ENCODE measurements at regions not wholly inside any gene's neighbourhood (a gene's known extent, or its start where the extent isn't known, plus 50 kb on each side); places are given as distances from the start of the nearest gene placed in this dataset.
A peak's percentile ranks its signal among the peaks of the same experiment; 100 is the strongest.
"Not testable (repeated sequence)": the region's sequence is repeated elsewhere in the genome, so short reads cannot be mapped to it uniquely, and the experiment has no call there.

DNA sequence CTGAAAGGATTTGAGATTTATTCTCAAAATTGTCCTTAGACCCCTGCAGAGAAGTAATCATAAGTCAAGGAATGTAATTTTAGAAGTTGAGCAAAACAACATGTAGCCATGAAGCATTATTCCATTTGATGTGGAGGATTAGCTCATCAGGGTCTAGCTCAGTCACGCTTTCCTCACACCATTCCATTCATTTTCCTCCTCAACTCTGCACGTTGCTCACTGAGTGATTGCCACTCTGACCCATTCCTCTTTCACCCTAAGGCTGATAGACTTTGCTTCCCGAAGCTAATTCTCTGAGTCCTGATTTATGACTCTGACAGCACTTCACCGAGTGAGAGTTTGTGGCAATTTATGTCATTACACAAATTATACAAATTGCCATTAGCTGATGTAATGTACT, 820.6 kb upstream of the PIK3C3 start:
- no peak for DNase-seq (ENCODE audit: low spot score)

DNA sequence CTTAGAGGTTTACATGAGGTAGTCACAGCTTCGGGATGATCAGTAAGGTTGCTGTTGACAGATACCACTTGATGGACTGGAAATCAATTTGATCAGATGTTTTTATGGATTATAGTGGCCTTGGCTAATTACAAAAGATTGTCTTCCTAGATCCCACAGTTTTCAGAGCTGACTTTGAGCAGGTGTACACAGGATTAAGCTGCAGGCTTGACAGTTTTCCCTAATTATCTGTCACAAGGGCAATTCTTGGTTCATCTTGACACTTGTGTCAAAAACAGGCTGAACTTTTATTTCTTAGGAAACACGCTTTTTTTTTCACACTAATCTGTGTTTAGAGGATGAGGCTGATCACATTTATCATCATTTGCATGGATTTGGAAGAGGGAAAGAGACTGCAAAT, 824.0 kb upstream of the PIK3C3 start:
- DNase-seq (ENCODE audit: low spot score) = no peak

DNA sequence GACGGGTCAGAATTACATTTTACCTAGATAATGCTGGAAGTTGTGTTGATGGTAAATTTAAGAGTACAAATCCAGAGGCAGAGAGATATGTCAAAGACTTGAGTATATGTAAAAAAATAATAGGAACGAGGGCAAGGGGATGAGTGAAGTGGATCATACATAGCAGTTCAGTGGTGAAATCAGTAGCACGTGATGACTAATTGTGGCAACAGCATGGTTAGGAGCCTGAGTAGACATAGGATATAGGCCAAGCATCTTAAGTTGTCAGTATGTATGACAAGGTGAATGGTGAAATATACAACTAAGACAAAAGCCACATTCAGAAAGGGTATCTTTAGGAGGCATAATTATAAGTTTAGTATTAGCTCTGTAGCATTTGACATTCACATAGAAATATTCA, 826.5 kb upstream of the PIK3C3 start:
- DNase-seq (ENCODE audit: low spot score) = no peak

DNA sequence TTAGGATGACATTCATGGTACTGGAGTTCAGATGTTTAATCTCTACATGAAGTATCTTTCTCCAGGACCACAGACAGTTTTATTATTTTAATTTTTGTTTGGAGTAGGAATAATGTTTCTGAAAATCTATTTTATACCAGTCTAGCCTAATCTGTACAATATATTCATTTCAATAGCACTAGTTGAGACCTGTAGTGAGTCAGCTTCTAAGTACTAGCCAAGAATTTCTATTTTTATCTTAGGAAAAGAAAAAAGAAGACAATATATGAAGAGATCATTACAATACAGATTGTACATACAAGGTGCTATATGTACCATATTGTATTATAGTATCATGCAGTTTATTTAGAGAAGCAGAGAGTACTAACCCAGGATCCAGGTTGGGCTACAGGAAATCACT, 826.9 kb upstream of the PIK3C3 start:
- DNase-seq (ENCODE audit: low spot score) = no peak

DNA sequence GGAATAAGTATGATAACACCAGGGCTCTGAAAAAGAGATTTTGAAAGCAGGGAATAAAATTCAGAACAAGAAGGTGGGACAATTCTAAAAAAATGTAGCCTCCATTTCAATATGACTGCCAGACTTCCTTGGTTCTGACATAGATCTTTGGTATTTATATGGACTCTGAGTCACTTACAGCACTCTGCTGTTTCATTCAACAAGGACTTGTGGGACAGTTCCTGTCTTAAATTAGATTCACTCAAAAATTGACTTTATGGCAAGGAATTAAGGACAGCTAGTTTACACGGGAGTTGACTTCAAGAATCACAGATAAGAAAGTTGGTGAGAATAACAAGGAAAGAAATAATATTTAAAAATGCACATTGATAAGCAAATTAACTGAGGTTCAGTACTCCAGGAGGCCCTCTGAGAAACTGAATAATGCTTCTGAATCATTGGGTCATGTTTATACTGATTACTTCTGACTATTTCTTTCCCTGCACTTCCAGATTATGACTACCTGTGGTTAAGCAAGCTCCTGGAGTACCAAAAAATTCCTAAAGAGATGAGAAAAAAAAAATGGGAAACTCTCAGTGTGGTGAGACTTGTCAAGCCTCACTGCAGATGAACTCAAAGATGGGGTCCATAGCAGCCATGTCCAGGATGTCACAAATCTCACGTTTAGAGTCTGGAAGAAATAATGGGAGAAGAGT, 828.3 kb upstream of the PIK3C3 start:
- peak; percentile 16 for DNase-seq (ENCODE audit: low spot score)

DNA sequence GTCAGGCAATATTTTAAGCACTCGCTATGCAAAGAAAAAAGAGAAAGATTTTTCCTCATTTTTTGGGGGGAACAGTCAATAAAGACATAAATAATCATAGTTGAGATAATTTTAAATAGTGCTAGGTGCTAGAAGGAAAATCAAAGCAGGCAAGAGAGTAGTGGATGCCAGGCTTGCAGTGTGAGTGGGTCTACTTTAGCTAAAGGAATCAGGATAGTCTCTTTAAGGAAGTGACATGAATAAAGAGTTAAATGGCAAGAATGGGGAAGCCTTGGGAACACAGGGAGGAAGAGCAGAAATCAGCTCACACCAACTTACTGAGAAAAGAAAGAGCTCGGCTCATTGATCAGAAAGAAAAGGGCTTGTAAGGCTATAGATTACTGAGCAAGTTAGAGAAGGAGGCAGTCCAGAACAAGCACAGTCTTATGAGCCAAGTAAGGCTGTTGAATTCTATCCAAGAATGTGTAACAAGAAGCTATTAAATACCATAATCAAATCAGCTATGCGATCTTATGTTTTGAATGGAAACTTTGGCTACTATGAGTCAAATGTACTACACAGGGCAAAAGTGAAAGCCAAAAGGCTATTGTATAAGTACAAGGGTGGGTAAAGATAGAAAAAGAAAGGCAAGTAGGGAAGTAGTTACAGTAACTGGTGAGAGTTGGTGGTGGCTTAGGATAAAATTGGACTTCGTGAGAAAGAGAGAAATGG, 833.8 kb upstream of the PIK3C3 start:
- DNase-seq (ENCODE audit: low spot score) = peak; percentile 9

DNA sequence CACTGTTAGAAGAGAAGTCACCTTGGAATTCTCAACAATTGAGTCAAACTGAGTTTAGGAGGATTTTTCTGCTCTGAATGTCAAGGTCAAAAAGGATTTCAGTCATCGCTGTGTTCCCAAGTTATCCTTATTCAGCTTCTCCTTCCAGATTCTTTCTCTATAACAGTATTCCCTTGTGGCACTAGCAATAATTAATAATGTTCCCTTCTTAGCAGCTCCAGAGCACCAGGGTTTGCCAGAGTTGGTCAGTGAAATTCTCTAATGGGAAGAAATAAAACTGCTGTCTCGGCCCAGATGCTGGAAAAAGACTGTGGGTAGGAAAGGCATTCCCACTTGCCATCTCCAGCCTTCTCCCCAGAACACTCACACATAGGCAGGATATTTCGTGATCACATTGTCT, 836.0 kb upstream of the PIK3C3 start:
- DNase-seq (ENCODE audit: low spot score) = no peak

DNA sequence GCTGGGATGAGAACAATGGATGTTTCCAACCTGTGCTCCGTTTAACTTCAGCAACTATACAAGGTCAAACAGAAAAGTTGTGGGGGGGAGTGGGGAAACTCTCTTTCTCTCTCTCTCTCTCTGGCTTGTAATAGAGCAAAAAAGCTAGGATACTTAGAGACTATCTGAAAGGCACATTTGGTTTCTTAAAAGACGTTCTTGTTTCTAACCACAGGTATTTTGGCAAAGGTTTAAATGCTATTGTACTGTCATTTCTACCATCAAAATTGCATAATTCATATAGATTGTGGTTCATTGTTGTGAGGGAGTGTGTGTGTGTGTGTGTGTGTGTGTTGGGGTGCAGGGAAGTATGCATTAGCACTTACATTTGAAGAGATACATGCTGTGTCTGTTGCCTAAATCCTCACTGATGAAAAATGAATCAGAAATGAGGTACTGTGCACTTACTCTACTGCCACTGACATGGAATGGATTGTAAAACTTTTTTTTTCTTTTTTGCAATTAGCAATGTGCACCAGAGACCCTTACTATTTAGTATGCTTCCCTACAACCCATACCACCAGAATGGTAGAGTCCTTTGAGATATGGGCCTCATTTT, 841.0 kb upstream of the PIK3C3 start:
- no peak for DNase-seq (ENCODE audit: low spot score)

DNA sequence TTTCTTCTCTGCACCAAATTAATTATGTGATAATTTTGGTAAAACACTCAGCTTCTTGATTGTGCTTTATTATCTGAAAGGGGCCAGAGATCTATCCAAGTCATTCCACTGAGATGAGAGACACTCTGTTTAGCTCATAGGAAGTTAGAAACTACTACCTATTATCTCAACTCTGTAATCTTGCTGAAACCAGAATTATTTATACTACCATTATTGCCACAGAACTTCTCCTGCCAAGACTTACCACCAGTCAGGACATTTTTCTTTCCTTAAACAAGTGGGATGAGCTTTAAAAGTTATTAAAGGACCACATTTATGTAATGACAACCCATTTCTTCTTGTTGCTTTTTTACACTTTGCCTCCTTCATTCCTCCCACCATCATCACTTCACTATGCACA, 855.6 kb upstream of the PIK3C3 start:
- no peak for DNase-seq (ENCODE audit: low spot score)

DNA sequence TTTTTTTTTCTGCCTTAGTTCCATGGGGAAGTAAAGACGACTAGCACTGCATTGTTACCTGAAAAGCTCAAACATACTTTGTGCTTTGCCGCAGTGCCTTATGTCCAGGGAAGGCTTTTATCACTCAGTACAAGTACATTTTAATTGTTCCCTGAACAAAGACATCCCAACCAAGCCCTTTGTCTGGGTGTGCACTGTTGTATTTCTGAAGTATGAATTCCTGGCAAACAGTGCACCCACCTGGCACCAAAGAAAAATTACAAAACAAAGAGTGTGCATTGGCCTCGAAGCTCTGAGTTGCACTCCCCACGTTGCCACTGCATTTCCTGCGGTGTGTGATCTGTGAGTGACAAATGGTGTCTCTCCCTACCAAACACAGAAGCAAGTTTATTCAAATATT, 858.5 kb upstream of the PIK3C3 start:
- peak; percentile 53 for DNase-seq (ENCODE audit: low spot score)

DNA sequence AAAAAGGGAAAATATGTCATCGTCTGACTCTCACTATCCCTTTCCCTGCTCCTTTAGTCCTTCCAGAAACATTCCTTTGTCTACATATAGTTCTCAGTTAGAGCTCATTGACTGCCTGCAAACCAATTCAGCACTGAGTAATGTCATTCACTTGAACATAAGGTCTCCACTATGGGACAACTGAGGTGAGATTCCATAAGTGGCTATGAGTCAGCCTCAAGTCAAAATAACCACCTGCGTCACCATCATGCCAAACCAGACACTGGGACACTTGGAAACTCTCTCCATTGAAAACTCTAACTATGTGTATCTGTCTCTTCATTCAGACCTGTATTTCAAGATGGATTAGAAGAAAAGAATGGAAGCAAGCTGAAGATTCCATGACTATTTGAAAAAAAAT, 878.0 kb upstream of the PIK3C3 start:
- DNase-seq (ENCODE audit: low spot score) = no peak

DNA sequence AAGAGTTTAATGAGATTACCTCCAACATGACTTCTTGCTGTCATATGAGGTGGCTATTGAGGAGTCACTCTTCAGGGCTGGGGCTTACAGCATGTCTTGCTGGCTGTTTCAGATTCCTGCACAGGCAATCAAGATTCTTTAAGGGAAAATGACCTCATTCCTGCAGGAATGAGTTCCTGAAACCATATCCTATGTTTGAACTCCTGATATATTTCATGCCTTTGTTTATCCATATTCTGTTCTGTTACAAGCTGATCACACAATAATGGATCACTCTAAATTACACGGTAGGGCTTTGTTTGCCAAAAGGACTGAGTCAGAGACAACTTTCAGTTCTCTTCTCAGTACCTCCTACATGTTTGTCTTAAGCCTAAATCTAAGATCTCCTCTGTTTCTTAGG, 879.8 kb upstream of the PIK3C3 start:
- DNase-seq (ENCODE audit: low spot score) = peak; percentile 48

DNA sequence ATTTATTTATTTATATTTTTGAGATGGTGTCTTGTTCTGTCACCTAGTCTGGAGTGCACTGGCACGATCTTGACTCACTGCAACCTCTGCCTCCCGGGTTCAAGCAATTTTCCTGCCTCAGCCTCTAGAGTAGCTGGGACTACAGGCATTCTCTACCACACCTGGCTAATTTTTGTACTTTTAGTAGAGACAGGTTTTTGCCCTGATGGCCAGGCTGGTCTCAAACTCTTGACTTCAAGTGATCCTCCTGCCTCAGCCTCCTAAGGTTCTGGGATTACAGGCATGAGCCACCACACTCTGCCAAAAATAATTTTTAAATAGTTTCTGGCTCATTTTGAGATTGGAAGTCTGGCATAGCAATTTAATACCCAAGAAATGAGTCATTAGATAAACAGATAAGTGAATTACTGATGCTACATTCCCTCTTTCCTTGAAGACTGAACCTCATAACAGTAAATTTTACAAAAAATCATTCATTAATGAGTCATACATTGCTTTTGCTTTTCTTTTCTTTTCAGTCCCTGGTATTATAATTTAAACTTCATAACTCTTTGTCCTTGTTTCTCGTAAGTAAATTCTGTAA, 881.6 kb upstream of the PIK3C3 start:
- DNase-seq (ENCODE audit: low spot score) = peak; percentile 42

DNA sequence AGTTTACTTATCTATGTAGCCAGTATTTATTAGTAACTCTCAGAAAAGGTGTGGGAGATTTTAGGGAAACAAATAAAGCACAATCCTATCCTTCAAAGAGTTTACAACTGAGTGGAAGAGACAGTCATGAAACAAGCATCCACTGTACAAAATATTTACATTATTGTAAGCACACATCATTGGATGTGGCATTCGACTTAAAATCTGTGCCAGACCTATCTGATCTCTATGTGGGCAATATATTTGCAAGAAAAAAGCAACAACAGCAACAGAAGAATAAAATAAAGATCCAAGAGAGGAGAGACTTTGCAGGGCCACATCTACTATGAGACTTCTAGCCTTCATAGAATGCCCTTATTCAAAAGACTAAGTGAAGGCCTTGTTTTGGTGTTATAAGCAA, 882.1 kb upstream of the PIK3C3 start:
- no peak for DNase-seq (ENCODE audit: low spot score)

DNA sequence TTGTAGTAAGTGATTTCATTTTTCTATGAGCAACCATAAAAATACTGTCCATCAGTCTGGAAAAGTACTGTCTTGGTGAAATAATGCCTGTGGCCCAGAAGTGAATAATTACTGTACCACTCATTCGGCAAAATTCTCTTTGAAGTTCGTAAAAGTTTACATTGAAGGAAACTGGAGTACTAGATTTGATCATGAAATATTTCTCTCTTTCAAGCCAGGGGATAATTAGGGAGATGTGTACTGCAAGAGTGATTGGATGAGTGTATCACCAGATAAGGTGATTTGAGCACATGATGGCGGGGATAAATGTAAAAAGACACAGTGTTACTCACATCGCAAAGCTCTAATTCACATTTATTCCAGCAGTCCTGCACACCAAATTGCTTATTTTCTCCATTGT, 883.2 kb upstream of the PIK3C3 start:
- no peak for DNase-seq (ENCODE audit: low spot score)

DNA sequence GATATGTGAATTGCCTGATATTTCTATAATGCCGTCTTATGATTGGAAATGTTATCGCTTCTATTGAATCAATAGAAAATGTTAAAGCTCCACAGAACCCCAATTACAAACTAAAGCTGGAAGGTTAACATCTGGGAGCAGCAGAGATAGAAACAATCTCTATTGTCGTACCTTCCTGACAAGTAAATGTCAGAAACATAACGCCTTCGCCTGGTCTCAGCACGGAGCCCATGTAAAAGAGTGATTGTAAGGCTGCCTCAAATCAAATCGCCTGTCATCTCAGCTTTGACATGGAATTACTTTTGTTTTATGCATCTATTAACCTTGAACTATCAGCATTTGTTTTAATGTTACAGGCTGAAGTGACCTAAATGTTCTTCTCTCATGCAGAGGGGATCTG, 885.9 kb upstream of the PIK3C3 start:
- no peak for DNase-seq (ENCODE audit: low spot score)

DNA sequence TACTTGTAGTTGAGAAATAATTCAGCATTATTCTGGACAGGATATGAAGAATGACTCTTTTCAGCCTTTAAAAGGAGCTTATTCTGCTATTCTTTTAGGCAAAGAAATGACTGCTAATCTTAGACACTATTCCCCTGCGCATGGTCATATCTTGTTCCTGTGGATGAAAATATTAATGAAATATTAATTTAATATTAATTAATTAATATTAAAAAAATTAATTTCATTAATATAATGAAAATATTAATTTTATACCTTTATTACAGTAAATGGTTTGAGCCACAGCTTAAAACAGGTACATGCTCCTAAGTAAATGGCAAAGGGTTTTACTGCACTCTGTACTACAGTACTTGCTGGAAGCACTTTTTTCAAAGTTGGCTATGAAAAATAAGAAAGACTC, 890.1 kb upstream of the PIK3C3 start:
- DNase-seq (ENCODE audit: low spot score) = no peak

DNA sequence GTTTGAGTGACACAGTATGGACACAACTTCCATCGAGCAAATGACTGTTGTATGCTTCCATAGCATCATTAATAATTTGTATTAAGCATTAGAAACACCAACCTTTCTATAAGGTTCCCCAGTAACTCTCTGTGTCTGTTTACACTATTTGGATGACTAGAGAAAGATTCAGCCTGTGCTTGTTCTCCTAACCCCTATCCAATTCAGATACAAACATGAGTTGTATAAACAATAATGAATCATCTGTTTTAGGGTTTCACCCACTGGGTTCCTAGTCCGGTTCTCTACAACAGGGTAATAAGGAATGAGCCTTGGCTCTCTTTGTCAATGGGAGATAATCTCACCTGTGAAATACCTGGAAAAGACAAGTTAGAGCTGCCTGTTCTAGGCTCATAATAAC, 894.1 kb upstream of the PIK3C3 start:
- DNase-seq (ENCODE audit: low spot score) = no peak

DNA sequence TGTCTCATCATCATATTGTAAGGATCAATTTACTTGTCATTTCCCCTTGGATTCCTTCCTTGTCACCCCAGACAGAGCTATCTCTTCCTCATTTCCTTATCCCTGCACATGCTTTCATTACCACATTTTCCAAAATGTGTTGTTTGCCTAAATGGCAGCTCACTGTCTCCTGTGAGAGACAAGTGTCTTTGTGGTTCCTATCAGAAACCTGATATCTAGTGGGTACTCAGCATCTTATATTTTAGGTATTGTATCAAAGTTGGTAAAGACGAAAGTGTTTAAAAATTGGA, 896.0 kb upstream of the PIK3C3 start:
- no peak for DNase-seq (ENCODE audit: low spot score)

DNA sequence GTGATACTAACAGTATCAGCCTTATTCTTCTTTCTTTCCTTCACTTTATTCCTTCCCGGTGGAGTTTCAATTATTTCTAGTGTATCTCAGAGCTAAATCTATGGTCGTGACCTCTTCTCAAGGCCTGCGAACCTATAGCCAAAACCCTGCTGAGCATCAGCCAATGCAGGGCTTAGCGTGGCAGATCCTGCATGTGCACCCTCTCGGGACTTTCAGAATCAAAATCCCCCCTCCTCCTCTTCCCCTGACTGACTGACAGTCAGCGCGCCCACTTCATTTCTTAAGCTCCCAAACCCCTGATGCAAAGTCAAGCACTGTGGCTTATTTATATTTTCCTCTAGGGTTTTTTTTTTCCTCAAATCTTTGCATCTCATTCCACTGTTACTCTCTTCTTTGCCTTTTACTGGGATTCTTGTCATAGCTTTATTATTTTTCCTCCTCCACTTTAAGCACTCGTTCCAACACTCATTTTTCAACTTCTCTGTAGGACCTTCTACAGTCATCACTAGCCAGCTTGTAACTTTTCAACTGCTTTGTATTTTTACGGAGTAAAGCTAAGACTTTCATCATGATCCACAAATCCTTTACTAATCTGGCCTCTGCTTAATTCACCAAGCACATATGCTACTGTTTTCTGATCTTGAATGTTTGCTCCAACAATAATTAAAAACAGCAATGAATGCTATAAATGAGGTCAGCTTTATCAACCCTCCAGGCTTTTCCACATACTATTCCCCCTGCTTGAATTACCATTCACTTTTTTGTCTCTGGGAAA, 896.5 kb upstream of the PIK3C3 start:
- no peak for DNase-seq (ENCODE audit: low spot score)

DNA sequence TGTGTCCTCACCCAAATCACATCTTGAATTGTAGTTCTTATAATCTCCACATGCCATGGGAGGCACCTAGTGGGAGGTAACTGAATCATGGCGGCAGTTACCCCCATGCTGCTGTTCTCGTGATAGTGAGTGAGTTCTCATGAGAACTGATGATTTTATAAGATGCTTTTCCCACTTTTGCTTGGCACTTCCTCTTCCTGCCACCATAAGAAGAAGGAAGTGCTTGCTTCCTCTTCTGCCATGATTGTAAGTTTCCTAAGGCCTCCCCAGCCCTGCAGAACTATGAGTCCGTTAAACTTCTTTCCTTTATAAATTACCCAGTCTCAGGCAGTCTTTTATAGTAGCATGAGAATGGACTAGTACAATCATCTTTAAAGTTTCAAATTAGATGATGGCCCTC, 902.4 kb upstream of the PIK3C3 start:
- DNase-seq (ENCODE audit: low spot score) = no peak

DNA sequence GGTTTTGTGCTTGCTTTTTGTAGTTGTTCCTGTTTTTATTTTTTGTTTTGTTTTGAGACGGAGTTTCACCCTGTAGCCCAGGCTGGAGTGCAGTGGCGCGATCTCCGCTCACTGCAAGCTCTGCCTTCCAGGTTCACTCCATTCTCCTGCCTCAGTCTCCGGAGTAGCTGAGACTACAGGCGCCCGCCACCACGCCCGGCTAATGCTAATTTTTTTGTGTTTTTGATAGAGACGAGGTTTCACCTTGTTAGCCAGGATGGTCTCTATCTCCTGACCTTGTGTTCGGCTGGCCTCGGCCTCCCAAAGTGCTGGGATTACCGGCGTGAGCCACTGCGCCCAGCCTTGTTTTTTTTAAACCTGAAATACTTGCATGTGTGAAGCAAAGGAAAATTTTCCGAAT, 908.8 kb upstream of the PIK3C3 start:
- not testable (repeated sequence) for DNase-seq (ENCODE audit: low spot score)

DNA sequence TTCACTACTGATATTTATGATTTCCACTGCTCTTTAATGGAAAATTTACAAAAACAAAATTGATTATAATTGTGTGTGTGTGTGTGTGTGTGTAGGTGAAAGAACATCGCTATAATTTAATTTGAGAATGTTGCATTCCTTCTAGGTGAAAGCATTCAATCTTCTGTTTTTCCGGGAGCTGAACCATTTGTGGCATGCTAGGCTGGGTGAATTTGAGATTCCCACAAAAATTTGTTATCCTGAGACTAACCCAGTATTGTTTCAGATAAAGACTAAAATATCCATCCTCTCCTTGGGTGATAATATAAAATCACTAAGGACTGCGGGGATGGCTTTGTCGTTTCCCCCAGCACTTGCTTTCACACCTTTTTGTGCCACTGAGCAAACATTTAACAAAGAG, 911.2 kb upstream of the PIK3C3 start:
- no peak for DNase-seq (ENCODE audit: low spot score)

Data from H4 (cell line).